NB4 (cell line): ENCODE measurements at regions not wholly inside any gene's neighbourhood (a gene's known extent, or its start where the extent isn't known, plus 50 kb on each side); places are given as distances from the start of the nearest gene placed in this dataset.

Experiments
- MAX ChIP-seq: IDR thresholded peaks from 2 replicates; pipeline ENCODE4 v1.6.1; 2011; ENCODE audit warnings: low read depth, low read length
- TF ChIP-seq, protein P1 (sequence below): IDR thresholded peaks from one replicate; pipeline ENCODE4 v1.5.1; 2012; ENCODE audit warnings: low read depth, low read length

DNA sequence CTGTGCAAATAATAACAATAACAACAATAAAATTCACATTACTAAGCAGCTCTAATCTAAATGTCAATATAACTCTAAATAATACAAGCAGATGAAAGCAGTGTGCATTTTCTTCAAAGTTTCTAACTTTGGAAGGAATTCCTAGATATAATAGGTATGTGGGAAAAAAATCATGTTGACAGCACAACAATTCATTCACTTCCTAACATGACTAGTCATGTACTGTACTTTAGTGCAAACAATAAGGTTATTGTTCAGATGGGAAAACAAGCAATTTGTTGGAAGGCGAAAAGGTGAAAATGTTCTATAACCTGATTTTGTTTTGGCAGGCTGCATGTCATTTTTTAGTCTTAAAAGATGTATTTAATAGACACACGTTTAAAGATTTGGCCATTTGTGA, 484.3 kb upstream of the JAG1 start:
- TF ChIP-seq, protein P1, sequence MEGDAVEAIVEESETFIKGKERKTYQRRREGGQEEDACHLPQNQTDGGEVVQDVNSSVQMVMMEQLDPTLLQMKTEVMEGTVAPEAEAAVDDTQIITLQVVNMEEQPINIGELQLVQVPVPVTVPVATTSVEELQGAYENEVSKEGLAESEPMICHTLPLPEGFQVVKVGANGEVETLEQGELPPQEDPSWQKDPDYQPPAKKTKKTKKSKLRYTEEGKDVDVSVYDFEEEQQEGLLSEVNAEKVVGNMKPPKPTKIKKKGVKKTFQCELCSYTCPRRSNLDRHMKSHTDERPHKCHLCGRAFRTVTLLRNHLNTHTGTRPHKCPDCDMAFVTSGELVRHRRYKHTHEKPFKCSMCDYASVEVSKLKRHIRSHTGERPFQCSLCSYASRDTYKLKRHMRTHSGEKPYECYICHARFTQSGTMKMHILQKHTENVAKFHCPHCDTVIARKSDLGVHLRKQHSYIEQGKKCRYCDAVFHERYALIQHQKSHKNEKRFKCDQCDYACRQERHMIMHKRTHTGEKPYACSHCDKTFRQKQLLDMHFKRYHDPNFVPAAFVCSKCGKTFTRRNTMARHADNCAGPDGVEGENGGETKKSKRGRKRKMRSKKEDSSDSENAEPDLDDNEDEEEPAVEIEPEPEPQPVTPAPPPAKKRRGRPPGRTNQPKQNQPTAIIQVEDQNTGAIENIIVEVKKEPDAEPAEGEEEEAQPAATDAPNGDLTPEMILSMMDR = no peak
- no peak for TF ChIP-seq MAX
